HT-29 (cell line): ENCODE measurements at regions not wholly inside any gene's neighbourhood (a gene's known extent, or its start where the extent isn't known, plus 50 kb on each side); places are given as distances from the start of the nearest gene placed in this dataset.
"Not testable (repeated sequence)": the region's sequence is repeated elsewhere in the genome, so short reads cannot be mapped to it uniquely, and the experiment has no call there.

Experiments
- DNase-seq: peaks from one replicate; pipeline ENCODE4 v3.0.0-alpha.2; 2015; ENCODE audit warnings: low spot score

DNA sequence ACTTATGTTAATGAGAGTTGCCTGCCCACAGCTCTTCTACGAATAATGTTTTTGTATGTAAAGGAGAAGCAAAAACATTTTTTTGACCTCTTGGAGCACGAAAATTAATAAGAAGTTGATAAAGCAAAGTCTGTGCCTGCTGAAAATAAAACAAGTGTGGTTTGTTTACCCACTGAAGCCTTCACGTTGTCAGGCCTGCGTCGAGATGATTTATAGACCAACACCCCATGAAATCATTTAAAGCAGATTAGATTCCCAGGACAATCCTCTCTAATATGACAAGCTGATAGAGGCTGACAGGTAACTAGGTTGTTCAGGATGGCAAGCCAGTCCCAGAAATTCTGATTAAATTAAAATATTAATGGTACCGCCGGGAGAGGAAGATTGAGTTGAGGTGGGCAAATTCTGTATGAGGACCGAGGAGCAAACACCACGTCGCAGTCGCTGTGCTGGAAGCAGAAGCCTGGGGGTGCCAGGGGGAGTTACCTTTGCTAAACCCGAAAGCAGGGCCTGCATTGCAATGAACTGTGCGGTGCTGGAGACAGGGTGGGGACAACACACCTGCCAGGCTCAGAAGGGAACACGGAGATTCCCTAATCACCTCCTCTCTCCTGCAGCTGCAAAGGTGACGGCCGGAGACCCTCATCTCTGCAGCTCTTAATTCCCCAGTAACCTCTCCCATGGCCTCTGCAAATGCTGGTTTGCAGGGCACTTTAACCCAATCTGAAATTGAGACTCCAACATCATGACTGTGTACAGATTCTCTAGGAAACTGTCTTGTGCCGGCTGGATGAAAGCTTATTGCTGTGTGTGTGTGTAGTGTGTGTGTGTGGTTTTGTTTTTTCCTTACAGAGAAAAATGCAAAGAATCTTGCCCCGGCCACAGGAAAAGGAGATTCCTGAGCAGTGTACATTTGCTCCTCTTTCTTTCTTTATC lies 2805.9 kb downstream of the RPIA start:
- DNase-seq: not testable (repeated sequence)

DNA sequence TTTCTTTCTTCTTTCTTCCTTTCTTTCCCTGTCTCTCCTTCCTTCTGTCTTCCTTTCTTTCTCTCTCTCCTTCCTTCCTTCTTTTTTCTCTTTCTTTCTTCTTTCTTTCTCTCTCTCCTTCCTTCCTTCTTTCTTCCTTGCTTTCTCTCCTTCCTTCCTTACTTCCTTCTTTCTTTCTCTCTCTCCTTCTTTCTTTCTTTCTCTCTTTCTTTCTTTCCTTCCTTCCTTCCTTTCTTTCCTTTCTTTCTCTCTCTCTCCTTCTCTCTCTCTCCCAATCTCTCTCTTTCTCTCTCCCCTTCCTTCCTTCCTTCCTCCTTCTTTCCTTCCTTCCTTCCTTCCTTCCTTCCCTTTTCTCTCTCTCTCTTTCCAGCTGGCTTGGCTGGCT lies 2806.6 kb downstream of the RPIA start:
- not testable (repeated sequence) for DNase-seq

DNA sequence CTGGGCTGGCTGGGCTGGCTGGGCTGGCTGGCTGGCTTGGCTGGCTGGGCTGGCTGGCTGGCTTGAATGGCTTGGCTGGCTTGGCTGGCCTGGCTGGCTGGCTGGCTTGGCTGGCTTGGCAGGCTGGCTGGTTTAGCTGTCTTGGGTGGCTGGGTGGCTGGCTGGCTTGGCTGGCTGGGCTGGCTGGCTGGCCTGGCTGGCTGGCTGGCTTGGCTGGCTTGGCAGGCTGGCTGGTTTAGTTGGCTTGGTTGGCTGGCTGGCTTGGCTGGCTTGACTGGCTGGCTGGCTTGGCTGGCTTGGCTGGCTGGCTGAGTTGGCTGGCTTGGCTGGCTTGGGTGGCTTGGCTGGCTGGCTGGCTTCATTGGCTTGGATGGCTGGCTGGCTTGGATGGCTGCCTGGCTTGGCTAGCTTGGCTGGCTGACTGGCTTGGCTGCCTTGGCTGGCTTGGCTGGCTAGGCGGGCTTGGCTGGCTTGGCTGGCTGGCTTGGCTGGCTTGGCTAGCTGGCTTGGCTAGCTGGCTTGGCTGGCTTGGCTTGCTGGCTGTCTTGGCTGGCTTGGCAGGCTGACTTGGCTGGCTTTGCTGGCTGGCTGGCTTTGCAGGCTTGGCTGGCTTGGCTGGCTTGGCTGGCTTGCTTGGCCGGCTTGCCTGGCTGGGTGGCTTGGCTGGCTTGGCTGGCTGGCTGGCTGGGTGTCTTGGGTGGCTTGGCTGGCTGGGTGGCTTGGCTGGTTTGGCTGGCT lies 2807.2 kb downstream of the RPIA start:
- DNase-seq: not testable (repeated sequence)

DNA sequence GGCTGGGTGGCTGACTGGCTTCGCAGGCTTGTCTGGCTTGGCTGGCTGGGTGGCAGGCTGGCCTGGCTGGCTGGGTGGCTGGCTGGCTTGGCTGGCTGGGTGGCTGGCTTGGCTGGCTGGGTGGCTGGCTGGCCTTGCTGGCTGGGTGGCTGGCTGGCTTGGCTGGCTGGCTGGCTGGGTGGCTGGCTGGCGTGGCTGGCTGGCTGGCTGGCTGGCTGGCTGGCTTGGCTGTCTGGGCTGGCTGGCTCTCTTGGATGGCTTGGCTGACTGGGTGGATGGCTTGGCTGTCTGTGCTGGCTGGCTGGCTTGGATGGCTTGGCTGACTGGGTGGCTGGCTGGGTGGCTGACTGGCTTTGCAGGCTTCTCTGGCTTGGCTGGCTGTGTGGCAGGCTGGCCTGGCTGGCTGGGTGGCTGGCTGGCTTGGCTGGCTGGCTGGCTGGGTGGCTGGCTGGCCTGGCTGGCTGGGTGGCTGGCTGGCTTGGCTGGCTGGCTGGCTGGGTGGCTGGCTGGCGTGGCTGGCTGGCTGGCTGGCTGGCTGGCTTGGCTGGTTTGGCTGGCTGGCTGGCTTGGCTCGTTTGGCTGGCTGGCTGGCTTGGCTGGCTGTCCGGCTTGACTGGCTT lies 2808.1 kb downstream of the RPIA start:
- DNase-seq: not testable (repeated sequence)

DNA sequence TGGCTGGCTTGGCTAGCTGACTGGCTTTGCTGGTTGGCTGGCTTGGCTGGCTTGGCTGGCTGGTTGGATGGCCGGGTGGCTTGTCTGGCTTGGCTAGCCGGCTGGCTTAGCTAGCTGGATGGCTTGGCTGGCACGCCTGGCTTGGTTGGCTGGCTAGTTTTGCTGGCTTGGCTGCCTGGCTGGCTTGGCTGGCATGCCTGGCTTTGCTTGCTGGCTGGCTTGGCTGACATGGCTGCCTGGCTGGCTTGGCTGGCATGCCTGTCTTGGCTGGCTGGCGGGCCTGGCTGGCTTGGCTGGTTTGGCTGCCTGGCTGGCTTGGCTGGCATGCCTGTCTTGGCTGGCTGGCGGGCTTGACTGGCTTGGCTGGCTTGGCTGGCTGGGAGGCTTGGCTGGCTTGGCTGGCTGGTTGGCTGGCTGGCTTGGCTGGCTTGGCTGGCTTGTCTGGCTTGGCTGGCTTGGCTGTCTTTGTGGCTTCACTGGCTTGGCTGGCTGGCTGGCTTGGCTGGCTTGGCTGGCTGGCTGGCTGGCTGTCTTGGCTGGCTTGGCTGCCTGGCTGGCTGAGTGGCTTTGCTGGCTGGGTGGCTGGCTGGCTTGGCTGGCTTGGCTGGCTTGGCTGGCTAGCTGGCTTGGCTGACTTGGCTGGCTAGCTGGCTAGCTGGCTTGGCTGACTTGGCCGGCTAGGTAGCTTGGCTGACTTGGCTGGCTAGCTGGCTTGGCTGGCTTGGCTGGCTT lies 2808.9 kb downstream of the RPIA start:
- not testable (repeated sequence) for DNase-seq

DNA sequence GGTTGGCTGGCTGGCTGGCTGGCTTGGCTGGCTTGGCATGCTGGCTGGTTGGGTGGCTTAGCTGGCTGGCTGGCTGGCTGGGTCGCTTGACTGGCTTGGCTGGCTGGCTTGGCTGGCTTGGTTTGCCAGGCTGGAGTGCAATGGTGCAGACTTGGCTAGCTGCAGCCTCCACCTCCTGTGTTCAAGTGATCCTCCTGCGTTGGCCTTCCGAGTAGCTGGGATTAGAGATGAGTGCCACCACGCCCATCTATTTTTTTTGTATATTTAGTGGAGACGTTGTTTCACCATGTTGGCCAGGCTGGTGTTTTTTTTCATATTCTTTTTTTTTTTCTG lies 2809.5 kb downstream of the RPIA start:
- not testable (repeated sequence) for DNase-seq

DNA sequence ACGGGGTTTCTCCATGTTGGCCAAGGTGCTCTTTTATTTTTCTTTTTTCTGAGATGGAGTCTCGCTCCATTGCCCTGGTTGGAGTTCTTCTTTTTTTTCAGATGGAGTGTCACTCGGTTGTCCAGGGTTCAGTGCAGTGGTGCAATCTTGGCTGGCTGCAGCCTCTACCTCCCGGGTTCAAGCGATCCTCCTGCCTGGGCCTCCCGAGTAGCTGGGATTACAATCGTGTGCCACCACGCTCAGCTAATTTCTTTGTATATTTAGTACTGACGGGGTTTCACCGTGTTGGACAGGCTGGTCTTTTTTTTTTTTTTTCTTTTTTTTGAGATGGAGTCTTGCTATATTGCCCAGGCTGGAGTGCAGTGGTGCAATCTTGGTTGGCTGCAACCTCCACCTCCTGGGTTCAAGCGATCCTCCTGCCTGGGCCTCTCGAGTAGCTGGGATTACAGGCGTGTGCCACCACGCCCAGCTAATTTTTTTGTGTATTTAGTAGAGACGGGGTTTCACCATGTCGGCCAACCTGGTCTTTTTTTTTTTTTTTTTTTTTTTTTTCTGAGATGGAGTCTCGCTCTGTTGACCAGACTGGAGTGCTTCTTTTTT lies 2810.1 kb downstream of the RPIA start:
- not testable (repeated sequence) for DNase-seq

DNA sequence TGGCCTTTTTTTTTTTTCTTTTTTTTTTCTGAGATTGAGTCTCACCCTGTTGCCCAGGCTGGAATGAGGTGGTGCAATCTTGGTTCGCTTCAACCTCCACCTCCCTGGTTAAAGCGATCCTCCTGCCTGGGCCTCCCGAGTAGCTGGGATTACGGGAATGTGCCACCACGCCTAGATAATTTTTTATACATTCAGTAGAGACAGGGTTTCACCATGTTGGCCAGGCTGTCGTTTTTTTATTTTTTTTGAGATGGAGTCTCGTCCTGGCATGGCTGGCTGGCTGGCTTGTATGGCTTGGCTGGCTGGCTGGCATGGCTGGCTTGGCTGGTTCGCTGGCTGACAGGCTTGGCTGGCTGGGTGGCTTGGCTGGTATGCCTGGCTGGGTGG lies 2812.1 kb downstream of the RPIA start:
- not testable (repeated sequence) for DNase-seq

DNA sequence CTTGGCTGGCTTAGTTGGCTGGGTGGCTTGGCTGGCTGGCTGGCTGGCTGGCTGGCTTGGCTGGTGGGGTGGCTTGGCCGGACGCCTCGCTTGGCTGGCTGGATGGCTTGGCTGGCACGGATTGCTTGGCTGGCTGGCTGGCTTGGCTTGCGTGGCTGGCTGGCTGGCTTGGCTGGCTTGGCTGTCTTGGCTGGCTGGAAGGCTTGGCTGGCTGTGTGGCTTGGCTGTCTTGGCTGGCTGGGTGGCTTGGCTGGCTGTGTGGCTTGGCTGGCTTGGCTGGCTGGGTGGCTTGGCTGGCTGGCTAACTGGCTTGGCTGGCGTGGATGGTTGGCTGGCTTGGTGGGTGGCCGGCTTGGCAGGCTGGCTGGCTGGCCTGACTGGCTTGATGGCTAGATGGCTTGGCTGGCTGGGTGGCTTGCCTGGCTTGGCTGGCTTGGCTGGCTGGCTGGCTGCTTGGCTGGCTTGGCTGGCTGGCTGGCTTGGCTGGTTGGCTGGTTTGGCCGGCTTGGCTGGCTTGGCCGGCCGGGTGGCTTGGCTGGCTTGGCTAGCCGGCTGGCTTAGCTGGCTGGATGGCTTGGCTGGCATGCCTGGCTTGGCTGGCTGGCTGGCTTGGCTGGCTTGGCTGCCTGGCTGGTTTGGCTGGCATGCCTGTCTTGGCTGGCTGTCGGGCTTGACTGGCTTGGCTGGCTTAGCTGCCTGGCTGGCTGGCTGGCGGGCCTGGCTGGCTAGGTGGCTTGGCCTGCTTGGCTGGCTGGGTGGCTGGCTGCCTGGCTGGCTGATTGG lies 2812.7 kb downstream of the RPIA start:
- not testable (repeated sequence) for DNase-seq

DNA sequence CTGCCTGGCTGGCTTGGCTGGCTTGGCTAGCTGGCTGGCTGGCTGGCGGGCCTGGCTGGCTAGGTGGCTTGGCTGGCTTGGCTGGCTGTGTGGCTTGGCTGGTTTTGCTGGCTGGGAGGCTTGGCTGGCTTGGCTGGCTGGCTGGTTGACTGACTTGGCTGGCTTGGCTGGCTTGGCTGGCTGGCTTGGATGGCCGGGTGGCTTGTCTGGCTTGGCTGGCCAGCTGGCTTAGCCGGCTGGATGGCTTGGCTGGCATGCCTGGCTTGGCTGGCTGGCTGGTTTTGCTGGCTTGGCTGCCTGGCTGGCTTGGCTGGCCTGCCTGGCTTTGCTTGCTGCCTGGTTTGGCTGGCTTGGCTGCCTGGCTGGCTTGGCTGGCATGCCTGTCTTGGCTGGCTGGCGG lies 2817.3 kb downstream of the RPIA start:
- DNase-seq: not testable (repeated sequence)

DNA sequence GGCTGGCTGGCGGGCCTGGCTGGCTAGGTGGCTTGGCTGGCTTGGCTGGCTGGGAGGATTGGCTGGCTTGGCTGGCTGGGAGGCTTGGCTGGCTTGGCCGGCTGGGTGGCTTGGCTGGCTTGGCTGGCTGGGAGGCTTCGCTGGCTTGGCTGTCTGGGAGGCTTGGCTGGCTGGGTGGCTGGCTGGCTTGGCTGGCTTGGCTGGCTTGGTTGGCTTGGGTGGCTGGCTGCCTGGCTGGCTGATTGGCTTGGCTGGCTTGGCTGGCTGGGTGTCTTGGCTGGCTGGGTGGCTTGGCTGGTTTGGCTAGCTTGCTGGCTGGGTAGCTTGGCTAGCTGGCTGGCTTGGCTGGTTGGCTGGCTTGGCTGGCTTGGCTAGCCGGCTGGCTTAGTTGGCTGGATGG lies 2817.8 kb downstream of the RPIA start:
- not testable (repeated sequence) for DNase-seq

DNA sequence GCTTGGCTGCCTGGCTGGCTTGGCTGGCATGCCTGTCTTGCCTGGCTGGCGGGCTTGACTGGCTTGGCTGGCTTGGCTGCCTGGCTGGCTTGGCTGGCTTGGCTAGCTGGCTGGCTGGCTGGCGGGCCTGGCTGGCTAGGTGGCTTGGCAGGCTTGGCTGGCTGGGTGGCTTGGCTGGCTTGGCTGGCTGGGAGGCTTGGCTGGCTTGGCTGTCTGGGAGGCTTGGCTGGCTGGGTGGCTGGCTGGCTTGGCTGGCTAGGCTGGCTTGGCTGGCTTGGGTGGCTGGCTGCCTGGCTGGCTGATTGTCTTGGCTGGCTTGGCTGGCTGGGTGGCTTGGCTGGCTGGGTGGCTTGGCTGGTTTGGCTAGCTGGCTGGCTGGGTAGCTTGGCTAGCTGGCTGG lies 2819.7 kb downstream of the RPIA start:
- not testable (repeated sequence) for DNase-seq

DNA sequence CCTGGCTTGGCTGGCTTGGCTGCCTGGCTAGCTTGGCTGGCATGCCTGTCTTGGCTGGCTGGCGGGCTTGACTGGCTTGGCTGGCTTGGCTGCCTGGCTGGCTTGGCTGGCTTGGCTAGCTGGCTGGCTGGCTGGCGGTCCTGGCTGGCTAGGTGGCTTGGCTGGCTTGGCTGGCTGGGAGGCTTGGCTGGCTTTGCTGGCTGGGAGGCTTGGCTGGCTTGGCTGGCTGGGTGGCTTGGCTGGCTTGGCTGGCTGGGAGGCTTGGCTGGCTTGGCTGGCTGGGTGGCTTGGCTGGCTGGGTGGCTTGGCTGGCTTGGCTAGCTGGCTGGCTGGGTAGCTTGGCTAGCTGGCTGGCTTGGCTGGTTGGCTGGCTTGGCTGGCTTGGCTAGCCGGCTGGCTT lies 2824.5 kb downstream of the RPIA start:
- not testable (repeated sequence) for DNase-seq

DNA sequence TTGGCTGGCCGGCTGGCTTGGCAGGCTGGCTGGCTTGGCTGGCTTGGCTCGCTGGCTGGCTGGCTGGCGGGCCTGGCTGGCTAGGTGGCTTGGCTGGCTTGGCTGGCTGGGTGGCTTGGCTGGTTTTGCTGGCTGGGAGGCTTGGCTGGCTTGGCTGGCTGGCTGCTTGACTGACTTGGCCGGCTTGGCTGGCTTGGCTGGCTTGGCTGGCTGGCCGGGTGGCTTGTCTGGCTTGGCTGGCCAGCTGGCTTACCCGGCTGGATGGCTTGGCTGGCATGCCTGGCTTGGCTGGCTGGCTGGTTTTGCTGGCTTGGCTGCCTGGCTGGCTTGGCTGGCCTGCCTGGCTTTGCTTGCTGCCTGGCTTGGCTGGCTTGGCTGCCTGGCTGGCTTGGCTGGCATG lies 2825.2 kb downstream of the RPIA start:
- DNase-seq: not testable (repeated sequence)

DNA sequence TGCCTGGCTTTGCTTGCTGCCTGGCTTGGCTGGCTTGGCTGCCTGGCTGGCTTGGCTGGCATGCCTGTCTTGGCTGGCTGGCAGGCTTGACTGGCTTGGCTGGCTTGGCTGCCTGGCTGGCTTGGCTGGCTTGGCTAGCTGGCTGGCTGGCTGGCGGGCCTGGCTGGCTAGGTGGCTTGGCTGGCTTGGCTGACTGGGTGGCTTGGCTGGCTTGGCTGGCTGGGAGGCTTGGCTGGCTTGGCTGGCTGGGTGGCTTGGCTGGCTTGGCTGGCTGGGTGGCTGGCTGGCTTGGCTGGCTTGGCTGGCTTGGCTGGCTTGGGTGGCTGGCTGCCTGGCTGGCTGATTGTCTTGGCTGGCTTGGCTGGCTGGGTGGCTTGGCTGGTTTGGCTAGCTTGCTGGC lies 2826.4 kb downstream of the RPIA start:
- DNase-seq: not testable (repeated sequence)

DNA sequence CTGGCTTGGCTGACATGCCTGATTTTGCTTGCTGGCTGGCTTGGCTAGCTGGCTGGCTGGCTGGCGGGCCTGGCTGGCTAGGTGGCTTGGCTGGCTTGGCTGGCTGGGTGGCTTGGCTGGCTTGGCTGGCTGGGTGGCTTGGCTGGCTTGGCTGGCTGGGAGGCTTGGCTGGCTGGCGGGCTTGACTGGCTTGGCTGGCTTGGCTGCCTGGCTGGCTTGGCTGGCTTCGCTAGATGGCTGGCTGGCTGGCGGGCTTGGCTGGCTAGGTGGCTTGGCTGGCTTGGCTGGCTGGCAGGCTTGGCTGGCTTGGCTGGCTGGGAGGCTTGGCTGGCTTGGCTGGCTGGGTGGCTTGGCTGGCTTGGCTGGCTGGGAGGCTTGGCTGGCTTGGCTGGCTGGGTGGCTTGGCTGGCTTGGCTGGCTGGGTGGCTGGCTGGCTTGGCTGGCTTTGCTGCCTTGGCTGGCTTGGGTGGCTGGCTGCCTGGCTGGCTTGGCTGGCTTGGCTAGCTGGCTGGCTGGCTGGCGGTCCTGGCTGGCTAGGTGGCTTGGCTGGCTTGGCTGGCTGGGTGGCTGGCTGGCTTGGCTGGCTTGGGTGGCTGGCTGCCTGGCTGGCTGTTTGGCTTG lies 2827.0 kb downstream of the RPIA start:
- not testable (repeated sequence) for DNase-seq

DNA sequence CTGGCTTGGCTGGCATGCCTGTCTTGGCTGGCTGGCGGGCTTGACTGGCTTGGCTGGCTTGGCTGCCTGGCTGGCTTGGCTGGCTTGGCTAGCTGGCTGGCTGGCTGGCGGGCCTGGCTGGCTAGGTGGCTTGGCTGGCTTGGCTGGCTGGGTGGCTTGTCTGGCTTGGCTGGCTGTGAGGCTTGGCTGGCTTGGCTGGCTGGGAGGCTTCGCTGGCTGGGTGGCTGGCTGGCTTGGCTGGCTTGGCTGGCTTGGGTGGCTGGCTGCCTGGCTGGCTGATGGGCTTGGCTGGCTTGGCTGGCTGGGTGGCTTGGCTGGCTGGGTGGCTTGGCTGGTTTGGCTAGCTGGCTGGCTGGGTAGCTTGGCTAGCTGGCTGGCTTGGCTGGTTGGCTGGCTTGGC lies 2827.9 kb downstream of the RPIA start:
- DNase-seq: not testable (repeated sequence)

DNA sequence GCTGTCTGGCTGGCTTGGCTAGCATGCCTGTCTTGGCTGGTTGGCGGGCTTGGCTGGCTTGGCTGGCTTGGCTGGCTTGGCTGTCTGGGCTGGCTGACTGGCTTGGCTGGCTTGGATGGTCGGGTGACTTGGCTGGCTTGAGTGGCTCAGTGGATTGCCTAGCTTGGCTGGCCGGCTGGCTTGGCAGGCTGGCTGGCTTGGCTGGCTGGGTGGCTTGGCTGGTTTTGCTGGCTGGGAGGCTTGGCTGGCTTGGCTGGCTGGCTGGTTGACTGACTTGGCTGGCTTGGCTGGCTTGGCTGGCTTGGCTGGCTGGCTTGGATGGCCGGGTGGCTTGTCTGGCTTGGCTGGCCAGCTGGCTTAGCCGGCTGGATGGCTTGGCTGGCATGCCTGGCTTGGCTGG lies 2828.4 kb downstream of the RPIA start:
- DNase-seq: not testable (repeated sequence)

DNA sequence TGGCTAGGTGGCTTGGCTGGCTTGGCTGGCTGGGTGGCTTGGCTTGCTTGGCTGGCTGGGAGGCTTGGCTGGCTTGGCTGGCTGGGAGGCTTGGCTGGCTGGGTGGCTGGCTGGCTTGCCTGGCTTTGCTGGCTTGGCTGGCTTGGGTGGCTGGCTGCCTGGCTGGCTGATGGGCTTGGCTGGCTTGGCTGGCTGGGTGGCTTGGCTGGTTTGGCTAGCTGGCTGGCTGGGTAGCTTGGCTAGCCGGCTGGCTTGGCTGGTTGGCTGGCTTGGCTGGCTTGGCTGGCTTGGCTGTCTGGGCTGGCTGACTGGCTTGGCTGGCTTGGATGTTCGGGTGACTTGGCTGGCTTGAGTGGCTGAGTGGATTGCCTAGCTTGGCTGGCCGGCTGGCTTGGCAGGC lies 2829.1 kb downstream of the RPIA start:
- DNase-seq: not testable (repeated sequence)

DNA sequence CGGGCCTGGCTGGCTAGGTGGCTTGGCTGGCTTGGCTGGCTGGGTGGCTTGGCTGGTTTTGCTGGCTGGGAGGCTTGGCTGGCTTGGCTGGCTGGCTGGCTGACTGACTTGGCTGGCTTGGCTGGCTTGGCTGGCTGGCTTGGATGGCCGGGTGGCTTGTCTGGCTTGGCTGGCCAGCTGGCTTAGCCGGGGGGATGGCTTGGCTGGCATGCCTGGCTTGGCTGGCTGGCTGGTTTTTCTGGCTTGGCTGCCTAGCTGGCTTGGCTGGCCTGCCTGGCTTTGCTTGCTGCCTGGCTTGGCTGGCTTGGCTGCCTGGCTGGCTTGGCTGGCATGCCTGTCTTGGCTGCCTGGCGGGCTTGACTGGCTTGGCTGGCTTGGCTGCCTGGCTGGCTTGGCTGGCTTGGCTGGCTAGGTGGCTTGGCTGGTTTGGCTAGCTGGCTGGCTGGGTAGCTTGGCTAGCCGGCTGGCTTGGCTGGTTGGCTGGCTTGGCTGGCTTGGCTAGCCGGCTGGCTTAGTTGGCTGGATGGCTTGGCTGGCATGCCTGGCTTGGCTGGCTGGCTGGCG lies 2829.6 kb downstream of the RPIA start:
- DNase-seq: not testable (repeated sequence)
